Peyer's patch (tissue), 4 donors: ENCODE measurements at regions not wholly inside any gene's neighbourhood (a gene's known extent, or its start where the extent isn't known, plus 50 kb on each side); places are given as distances from the start of the nearest gene placed in this dataset.
A peak's percentile ranks its signal among the peaks of the same experiment; 100 is the strongest.

ENCODE experiments used
- DNase-seq, 3 donors: peaks; one replicate each; pipeline ENCODE4 v3.0.0-alpha.2; 2017 to 2019
- H3K27ac ChIP-seq, 4 donors: fragments of 200-600 bp; sonication (generic); one replicate each; pipeline ENCODE4 v1.5.1; 2016 to 2019
- H3K27me3 ChIP-seq, 2 donors: fragments of 200-600 bp; sonication (generic); one replicate each; pipeline ENCODE4 v1.5.1; 2019
- H3K36me3 ChIP-seq, 3 donors: fragments of 200-600 bp; sonication (generic); one replicate each; pipeline ENCODE4 v1.5.1; 2016 to 2019
- H3K4me1 ChIP-seq, 4 donors: fragments of 200-600 bp; sonication (generic); one replicate each; pipeline ENCODE4 v1.5.1; 2016 to 2019
- H3K4me3 ChIP-seq, 4 donors: fragments of 200-600 bp; sonication (generic); 1 replicate in 3 of 4; 2 replicates in 1 of 4; pipeline ENCODE4 v1.5.1; 2016 to 2019; ENCODE audit warnings: mild to moderate bottlenecking in 1 of 4
- H3K9me3 ChIP-seq, 4 donors: fragments of 200-600 bp; sonication (generic); one replicate each; pipeline ENCODE4 v1.5.1; 2016 to 2019; ENCODE audit warnings: mild to moderate bottlenecking in 1 of 4
- CTCF ChIP-seq, 6 experiments: fragments of 450-650 bp in 4 of 6; fragments of 200-600 bp in 2 of 6; sonication (generic) in 1 of 6; IDR thresholded peaks; one replicate each; pipeline ENCODE4 v1.5.1; 2017 to 2019; ENCODE audit warnings: antibody characterized with exemption in 6 of 6, mild to moderate bottlenecking in 3 of 6, moderate library complexity in 1 of 6
- POLR2A ChIP-seq, 2 donors: fragments of 450-650 bp; IDR thresholded peaks; one replicate each; pipeline ENCODE4 v1.5.1; 2017; ENCODE audit warnings: antibody characterized with exemption in 2 of 2, mild to moderate bottlenecking in 2 of 2, moderate library complexity in 2 of 2

- TF ChIP-seq CTCF (IDR thresholded peaks at IDR 0.05) (no peak), POLR2A (IDR thresholded peaks at IDR 0.05) (no peak)
Observed at GRCh38 chr6:108734271-108734922, 113.8 kb upstream of the ARMC2 start.

GRCh38 chr6:108735310-108736001 lies 112.8 kb upstream of the ARMC2 start:
- peak overlapping the region in 3 of 4 donors; percentile 41 to 84 (median 52) for H3K27ac ChIP-seq
- H3K9me3 ChIP-seq = no peaks in the 10 kb centered on the region
- H3K4me3 ChIP-seq = no peak overlapping the region
- no peaks in the 10 kb centered on the region for H3K27me3 ChIP-seq
- peak in 1 of 3 donors; percentile 74 for DNase-seq
- TF ChIP-seq CTCF (IDR thresholded peaks at IDR 0.05) (no peak), POLR2A (IDR thresholded peaks at IDR 0.05) (peak in 1 of 2 donors; percentile 47)
- H3K36me3 ChIP-seq = no peaks in the 10 kb centered on the region
- H3K4me1 ChIP-seq = peaks cover 0 to 16% (median 3%) of the 10 kb centered on the region in 4 donors

More at GRCh38 chr6:108734271-108734922, 113.8 kb upstream of the ARMC2 start:
- H3K4me1 ChIP-seq = peaks cover 0 to 16% (median 3%) of the 10 kb centered on the region in 4 donors
- H3K4me3 ChIP-seq = no peak overlapping the region
- H3K36me3 ChIP-seq = no peaks in the 10 kb centered on the region
- peak in 2 of 3 donors; percentile 64 to 66 for DNase-seq
- H3K9me3 ChIP-seq = no peaks in the 10 kb centered on the region
- H3K27me3 ChIP-seq = no peaks in the 10 kb centered on the region
- H3K27ac ChIP-seq = peak overlapping the region in 2 of 4 donors; percentile 52 to 84

GRCh38 chr6:108736002-108736361 lies 112.2 kb upstream of the ARMC2 start:
- Histone ChIP-seq H3K27ac (peak overlapping the region in 3 of 4 donors; percentile 41 to 84 (median 52)), H3K36me3 (no peaks in the 10 kb centered on the region), H3K4me3 (no peak overlapping the region), H3K27me3 (no peaks in the 10 kb centered on the region), H3K9me3 (no peaks in the 10 kb centered on the region), H3K4me1 (peaks cover 0 to 16% (median 3%) of the 10 kb centered on the region in 4 donors)
- DNase-seq = peak in 2 of 3 donors; percentile 71 to 82
- TF ChIP-seq CTCF (IDR thresholded peaks at IDR 0.05) = no peak
- no peak for TF ChIP-seq POLR2A (IDR thresholded peaks at IDR 0.05)

GRCh38 chr6:108736832-108737231 lies 111.4 kb upstream of the ARMC2 start:
- Histone ChIP-seq H3K27me3 (no peaks in the 10 kb centered on the region), H3K4me3 (no peak overlapping the region), H3K9me3 (no peaks in the 10 kb centered on the region), H3K27ac (peak overlapping the region in 2 of 4 donors; percentile 52 to 84), H3K4me1 (peaks cover 0 to 17% (median 3%) of the 10 kb centered on the region in 4 donors), H3K36me3 (no peaks in the 10 kb centered on the region)
- peak in 1 of 3 donors; percentile 76 for DNase-seq
- no peak for TF ChIP-seq POLR2A (IDR thresholded peaks at IDR 0.05)
- no peak for TF ChIP-seq CTCF (IDR thresholded peaks at IDR 0.05)

- Histone ChIP-seq H3K4me3 (no peak overlapping the region), H3K9me3 (no peaks in the 10 kb centered on the region), H3K27ac (no peak overlapping the region), H3K4me1 (peaks cover 0 to 22% (median 2%) of the 10 kb centered on the region in 4 donors), H3K27me3 (no peaks in the 10 kb centered on the region), H3K36me3 (no peaks in the 10 kb centered on the region)
- no peak for TF ChIP-seq POLR2A (IDR thresholded peaks at IDR 0.05)
- no peak for TF ChIP-seq CTCF (IDR thresholded peaks at IDR 0.05)
- DNase-seq = peak in 2 of 3 donors; percentile 23 to 74
Observed at GRCh38 chr6:108737594-108738546, 110.4 kb upstream of the ARMC2 start.
